T-cell (primary cell): ENCODE measurements at regions not wholly inside any gene's neighbourhood (a gene's known extent, or its start where the extent isn't known, plus 50 kb on each side); places are given as distances from the start of the nearest gene placed in this dataset.

Source experiments
- ATAC-seq, 4 experiments: fragments of 200-7000 bp in 3 of 4; fragments of 150-1000 bp in 1 of 4; cut with Tn5 transposase; replicated peaks in 1 of 4; 1 replicate in 3 of 4; 2 replicates in 1 of 4; pipeline ENCODE4 v1.10.0; 2021; ENCODE audit warnings: moderate library complexity in 3 of 4, mild to moderate bottlenecking in 2 of 4, moderate number of reproducible peaks in 1 of 4
- CTCF ChIA-PET, 2 donors: fragments of 300-600 bp; sonication (Branson Sonifier 250); formaldehyde crosslinking; loops; one replicate each; lab custom pipeline; 2022; ENCODE audit warnings: antibody characterized with exemption in 2 of 2; lab: Charles Lee
- POLR2A ChIA-PET, 2 donors: fragments of 300-600 bp; sonication (Branson Sonifier 250); formaldehyde crosslinking; loops; one replicate each; lab custom pipeline; 2022; ENCODE audit warnings: antibody characterized with exemption in 2 of 2; lab: Charles Lee
- DNase-seq, 35 experiments: peaks; one replicate each; pipeline versions ENCODE4 v3.0.0 to v3.0.0-alpha.2; 2013 to 2023
- H3K27ac ChIP-seq: one replicate; pipeline ENCODE4 v1.5.1; 2013; ENCODE audit warnings: low read length
- H3K27me3 ChIP-seq, 2 experiments: replicated peaks in 1 of 2; 1 replicate in 1 of 2; 2 replicates in 1 of 2; pipeline versions ENCODE4 v1.6.1 to v1.7.0; 2013; ENCODE audit warnings: low read length in 1 of 2, mixed read lengths in 1 of 2; ENCODE audit not compliant: control insufficient read depth in 2 of 2, insufficient read depth in 2 of 2; ENCODE audit errors: extremely low read depth in 1 of 2
- H3K36me3 ChIP-seq, 2 donors: 1 replicate in 1 of 2; 2 replicates in 1 of 2; pipeline versions ENCODE4 v1.6.1 to v1.7.0; 2013; ENCODE audit warnings: low read length in 1 of 2; ENCODE audit not compliant: control insufficient read depth in 2 of 2, insufficient read depth in 1 of 2; ENCODE audit errors: extremely low read depth in 1 of 2
- H3K4me1 ChIP-seq, 2 experiments: 1 replicate in 1 of 2; 2 replicates in 1 of 2; pipeline versions ENCODE4 v1.6.1 to v1.7.0; 2013; ENCODE audit warnings: low read length in 2 of 2, mixed read lengths in 1 of 2; ENCODE audit not compliant: insufficient read depth in 2 of 2, control insufficient read depth in 1 of 2; ENCODE audit errors: extremely low read depth in 1 of 2
- H3K4me3 ChIP-seq, 2 donors: 1 replicate in 1 of 2; 2 replicates in 1 of 2; pipeline versions ENCODE4 v1.5.1 to v1.7.0; 2013; ENCODE audit warnings: mild to moderate bottlenecking in 2 of 2, low read length in 1 of 2, moderate library complexity in 1 of 2; ENCODE audit not compliant: control insufficient read depth in 1 of 2; ENCODE audit errors: extremely low read depth in 1 of 2
- H3K9me3 ChIP-seq: 2 replicates; pipeline ENCODE4 v1.7.0; 2013
- H3K27ac Mint-ChIP-seq, 2 donors: one replicate each; pipeline ENCODE4 v1.8.0; 2020 to 2021; ENCODE audit warnings: mild to moderate bottlenecking in 2 of 2, mixed read lengths in 2 of 2
- H3K27me3 Mint-ChIP-seq, 2 donors: one replicate each; pipeline ENCODE4 v1.8.0; 2021 to 2022; ENCODE audit warnings: mixed read lengths in 2 of 2
- H3K36me3 Mint-ChIP-seq: one replicate; pipeline ENCODE4 v1.8.0; 2021; ENCODE audit warnings: mixed read lengths
- H3K4me1 Mint-ChIP-seq, 3 donors: one replicate each; pipeline ENCODE4 v1.8.0; 2020 to 2022; ENCODE audit warnings: mixed read lengths in 3 of 3, mild to moderate bottlenecking in 1 of 3
- H3K4me3 Mint-ChIP-seq, 3 donors: one replicate each; pipeline ENCODE4 v1.8.0; 2020 to 2022; ENCODE audit warnings: mild to moderate bottlenecking in 3 of 3, mixed read lengths in 3 of 3, moderate library complexity in 3 of 3
- H3K9me3 Mint-ChIP-seq, 3 donors: one replicate each; pipeline ENCODE4 v1.8.0; 2020 to 2022; ENCODE audit warnings: mixed read lengths in 3 of 3
- WGBS: methylation state at CpG from one replicate; pipeline ENCODE4 v1.1.5; 2013; ENCODE audit warnings: missing lambda C conversion rate; ENCODE audit not compliant: insufficient coverage; 5-methylcytosine and 5-hydroxymethylcytosine counted together

DNA sequence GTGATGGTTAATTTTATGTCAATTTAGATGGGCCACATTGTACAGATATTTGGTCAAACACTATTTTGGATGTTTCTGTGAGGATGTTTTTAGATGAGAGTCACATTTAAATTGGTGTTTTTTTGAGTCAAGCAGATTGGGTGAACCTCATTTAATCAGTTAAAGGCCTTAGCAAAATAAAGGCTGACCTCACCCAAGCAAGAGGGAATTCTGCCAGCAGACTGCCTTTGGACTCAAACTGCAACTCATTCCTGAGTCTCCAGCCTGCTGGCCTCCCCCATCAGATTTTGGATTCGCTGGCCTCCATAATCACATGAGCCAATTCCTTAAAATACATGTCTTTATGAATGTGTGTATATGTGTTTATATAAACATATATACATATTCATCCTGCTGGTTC, 282.7 kb upstream of the POU5F2 start:
- ChIA-PET POLR2A (no interaction called here), CTCF (no interaction called here)
- ATAC-seq (no peak), DNase-seq (no peak)
- no peaks in the 10 kb centered on the region for H3K4me1 ChIP-seq
- peaks cover 3 to 11% (median 10%) of the 10 kb centered on the region in 3 donors for H3K9me3 Mint-ChIP-seq
- H3K27me3 Mint-ChIP-seq: no peaks in the 10 kb centered on the region
- H3K36me3 Mint-ChIP-seq: peaks cover 74% of the 10 kb centered on the region
- H3K4me3 Mint-ChIP-seq: no peak overlapping the region
- no CpG with 5 or more reads among the region's 1 CpG for WGBS
- H3K4me1 Mint-ChIP-seq: peaks cover 0 to 2% (median 0%) of the 10 kb centered on the region in 3 donors
- H3K4me3 ChIP-seq: no peak overlapping the region
- no peak overlapping the region for H3K27ac ChIP-seq
- peaks cover 3 to 7% of the 10 kb centered on the region in 2 donors for H3K36me3 ChIP-seq
- no peaks in the 10 kb centered on the region for H3K9me3 ChIP-seq
- H3K27ac Mint-ChIP-seq: no peak overlapping the region
- no peaks in the 10 kb centered on the region for H3K27me3 ChIP-seq

DNA sequence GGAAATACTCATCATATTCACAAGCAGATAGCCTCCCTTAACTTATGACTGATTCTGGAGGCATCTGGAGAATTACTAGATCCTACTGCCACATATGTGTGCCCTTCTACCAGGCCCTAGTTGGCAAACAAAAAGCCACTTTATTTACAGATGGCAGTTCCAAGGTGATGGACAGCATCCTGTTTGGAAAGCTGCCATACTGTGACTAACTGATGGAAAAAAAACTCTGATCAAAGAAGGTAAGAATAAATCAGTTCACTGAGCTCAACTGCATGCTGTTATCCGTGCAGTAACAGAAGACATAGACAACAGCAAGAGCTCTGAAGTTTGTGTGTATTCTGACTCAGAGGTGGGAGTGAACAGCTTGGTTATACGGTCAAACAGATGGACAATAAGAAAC, 279.8 kb upstream of the POU5F2 start:
- no peak for ATAC-seq
- no peaks in the 10 kb centered on the region for H3K4me1 ChIP-seq
- DNase-seq: no peak
- H3K36me3 ChIP-seq: peaks cover 3 to 16% of the 10 kb centered on the region in 2 donors
- ChIA-PET POLR2A (no interaction called here), CTCF (no interaction called here)
- H3K4me1 Mint-ChIP-seq: no peaks in the 10 kb centered on the region
- H3K4me3 ChIP-seq: no peak overlapping the region
- peaks cover 11 to 39% (median 34%) of the 10 kb centered on the region in 3 donors for H3K9me3 Mint-ChIP-seq
- H3K27me3 Mint-ChIP-seq: no peaks in the 10 kb centered on the region
- H3K27me3 ChIP-seq: no peaks in the 10 kb centered on the region
- H3K27ac ChIP-seq: no peak overlapping the region
- WGBS: 100% methylated on average over 1 of the region's 2 CpGs
- H3K9me3 ChIP-seq: peaks cover 4% of the 10 kb centered on the region
- H3K36me3 Mint-ChIP-seq: peaks cover 89% of the 10 kb centered on the region
- H3K4me3 Mint-ChIP-seq: no peak overlapping the region
- no peak overlapping the region for H3K27ac Mint-ChIP-seq

GRCh38 chr5:94017579-94017978, 276.2 kb upstream of the POU5F2 start:
- Histone ChIP-seq H3K27ac (no peak overlapping the region), H3K36me3 (peaks cover 3 to 19% of the 10 kb centered on the region in 2 donors), H3K9me3 (peaks cover 4% of the 10 kb centered on the region), H3K4me1 (no peaks in the 10 kb centered on the region), H3K27me3 (no peaks in the 10 kb centered on the region), H3K4me3 (no peak overlapping the region)
- peaks cover 0 to 2% (median 0%) of the 10 kb centered on the region in 3 donors for H3K4me1 Mint-ChIP-seq
- H3K27ac Mint-ChIP-seq: no peak overlapping the region
- ChIA-PET POLR2A (no interaction called here), CTCF (no interaction called here)
- no peak for ATAC-seq
- peaks cover 24 to 60% (median 55%) of the 10 kb centered on the region in 3 donors for H3K9me3 Mint-ChIP-seq
- H3K4me3 Mint-ChIP-seq: no peak overlapping the region
- H3K36me3 Mint-ChIP-seq: peaks cover 94% of the 10 kb centered on the region
- WGBS: no CpG with 5 or more reads among the region's 2 CpGs
- no peak for DNase-seq
- H3K27me3 Mint-ChIP-seq: no peaks in the 10 kb centered on the region

- no peaks in the 10 kb centered on the region for H3K27me3 Mint-ChIP-seq
- WGBS: no CpG with 5 or more reads among the region's 1 CpG
- ChIA-PET CTCF (no interaction called here), POLR2A (no interaction called here)
- Histone ChIP-seq H3K36me3 (peaks cover 0 to 9% of the 10 kb centered on the region in 2 donors), H3K27ac (no peak overlapping the region), H3K27me3 (no peaks in the 10 kb centered on the region), H3K4me3 (no peak overlapping the region), H3K4me1 (no peaks in the 10 kb centered on the region), H3K9me3 (peaks cover under 1% of the 10 kb centered on the region)
- H3K4me3 Mint-ChIP-seq: no peak overlapping the region
- peaks cover 10 to 18% (median 18%) of the 10 kb centered on the region in 3 donors for H3K9me3 Mint-ChIP-seq
- H3K36me3 Mint-ChIP-seq: peaks cover 55% of the 10 kb centered on the region
- no peak for DNase-seq
- H3K27ac Mint-ChIP-seq: no peak overlapping the region
- H3K4me1 Mint-ChIP-seq: peaks cover 2 to 12% (median 8%) of the 10 kb centered on the region in 3 donors
- no peak for ATAC-seq
Observed at GRCh38 chr5:94010814-94011213, 269.4 kb upstream of the POU5F2 start.

DNA sequence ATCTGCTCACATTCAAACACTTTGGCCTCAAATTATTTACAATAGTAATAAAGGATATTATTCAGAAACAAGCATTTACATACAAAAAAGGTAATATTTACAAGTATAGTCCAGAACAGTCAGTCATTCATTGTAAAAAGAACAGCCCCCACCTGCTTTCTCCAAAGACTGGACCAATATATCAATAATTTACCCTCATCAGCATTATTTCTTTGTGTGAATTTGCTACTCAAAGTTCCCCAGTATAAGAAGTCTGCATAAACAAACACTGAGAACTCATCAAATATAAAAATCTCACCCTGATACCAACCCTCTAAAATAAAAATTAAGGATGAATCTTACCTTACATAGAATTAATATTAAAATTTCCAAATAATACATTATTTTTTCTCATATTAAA, 267.8 kb upstream of the POU5F2 start:
- Mint-ChIP-seq H3K27ac (no peak overlapping the region), H3K9me3 (peaks cover 0 to 7% (median 4%) of the 10 kb centered on the region in 3 donors), H3K36me3 (peaks cover 45% of the 10 kb centered on the region), H3K4me1 (peaks cover 2 to 12% (median 8%) of the 10 kb centered on the region in 3 donors), H3K27me3 (no peaks in the 10 kb centered on the region), H3K4me3 (no peak overlapping the region)
- Histone ChIP-seq H3K4me1 (no peaks in the 10 kb centered on the region), H3K36me3 (peaks cover 0 to 6% of the 10 kb centered on the region in 2 donors), H3K27me3 (no peaks in the 10 kb centered on the region), H3K9me3 (peaks cover 4% of the 10 kb centered on the region), H3K27ac (no peak overlapping the region), H3K4me3 (no peak overlapping the region)
- DNase-seq (no peak), ATAC-seq (no peak)
- ChIA-PET CTCF (no interaction called here), POLR2A (no interaction called here)

DNA sequence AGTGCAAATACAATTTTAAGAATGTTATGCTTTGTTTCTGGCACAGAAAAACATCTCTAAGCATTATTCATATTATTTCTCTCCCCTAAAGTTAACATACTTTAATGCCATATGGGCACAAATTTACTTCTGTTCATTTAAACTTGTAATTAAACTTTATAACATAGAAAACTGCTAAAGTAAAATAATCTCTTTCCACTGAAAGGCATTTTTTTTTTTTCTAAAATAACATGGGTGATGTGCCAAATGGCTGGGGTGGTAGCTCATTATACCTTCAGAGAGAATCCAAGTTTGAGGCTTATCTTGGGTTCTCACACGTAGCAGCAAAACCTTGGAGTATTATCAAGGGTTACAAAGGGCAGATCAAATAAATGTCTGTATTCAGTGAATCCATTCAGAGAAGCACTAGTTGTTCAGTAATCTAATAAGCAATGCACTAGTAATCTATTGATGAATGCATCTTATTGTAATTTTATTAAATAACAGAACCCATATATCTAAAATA, 257.6 kb upstream of the POU5F2 start:
- Histone ChIP-seq H3K36me3 (no peaks in the 10 kb centered on the region), H3K27me3 (no peaks in the 10 kb centered on the region), H3K4me3 (no peak overlapping the region), H3K27ac (no peak overlapping the region), H3K9me3 (no peaks in the 10 kb centered on the region), H3K4me1 (no peaks in the 10 kb centered on the region)
- no peaks in the 10 kb centered on the region for H3K27me3 Mint-ChIP-seq
- H3K36me3 Mint-ChIP-seq: peaks cover 37% of the 10 kb centered on the region
- DNase-seq: no peak
- H3K4me1 Mint-ChIP-seq: peaks cover 13 to 27% (median 23%) of the 10 kb centered on the region in 3 donors
- no peak for ATAC-seq
- no peak overlapping the region for H3K27ac Mint-ChIP-seq
- peaks cover 7 to 16% (median 11%) of the 10 kb centered on the region in 3 donors for H3K9me3 Mint-ChIP-seq
- ChIA-PET POLR2A (no interaction called here), CTCF (no interaction called here)
- WGBS: no CpG with 5 or more reads among the region's 1 CpG
- no peak overlapping the region for H3K4me3 Mint-ChIP-seq

DNA sequence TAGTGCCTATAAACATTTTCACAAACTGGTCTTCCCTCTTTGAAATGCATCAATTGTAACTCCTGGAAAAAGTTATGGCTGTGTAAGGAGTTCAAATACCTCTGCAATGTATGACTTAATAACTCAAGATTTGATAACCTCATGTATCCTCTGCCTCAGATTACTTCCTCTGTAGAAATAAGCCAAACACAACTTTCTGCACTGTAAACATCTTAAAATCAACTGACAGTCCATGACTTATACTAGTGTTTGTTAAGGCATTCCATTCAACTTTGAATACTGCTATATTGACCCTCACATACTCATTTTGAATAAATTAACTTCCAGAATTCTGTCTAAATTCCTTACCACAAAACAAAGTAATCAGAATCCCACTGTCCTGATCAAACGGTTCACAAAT, 256.2 kb upstream of the POU5F2 start:
- Histone ChIP-seq H3K9me3 (no peaks in the 10 kb centered on the region), H3K27ac (no peak overlapping the region), H3K36me3 (no peaks in the 10 kb centered on the region), H3K27me3 (no peaks in the 10 kb centered on the region), H3K4me1 (no peaks in the 10 kb centered on the region), H3K4me3 (no peak overlapping the region)
- Mint-ChIP-seq H3K4me3 (no peak overlapping the region), H3K9me3 (peaks cover 7 to 13% (median 11%) of the 10 kb centered on the region in 3 donors), H3K4me1 (peaks cover 13 to 29% (median 24%) of the 10 kb centered on the region in 3 donors), H3K36me3 (peaks cover 34% of the 10 kb centered on the region), H3K27me3 (no peaks in the 10 kb centered on the region), H3K27ac (no peak overlapping the region)
- POLR2A ChIA-PET: no interaction called here
- WGBS: no CpG with 5 or more reads among the region's 1 CpG
- no peak for ATAC-seq
- CTCF ChIA-PET: no interaction called here
- DNase-seq: no peak
